ENCODE measurements at regions not wholly inside any gene's neighbourhood (a gene's known extent, or its start where the extent isn't known, plus 50 kb on each side); places are given as distances from the start of the nearest gene placed in this dataset.

DNA sequence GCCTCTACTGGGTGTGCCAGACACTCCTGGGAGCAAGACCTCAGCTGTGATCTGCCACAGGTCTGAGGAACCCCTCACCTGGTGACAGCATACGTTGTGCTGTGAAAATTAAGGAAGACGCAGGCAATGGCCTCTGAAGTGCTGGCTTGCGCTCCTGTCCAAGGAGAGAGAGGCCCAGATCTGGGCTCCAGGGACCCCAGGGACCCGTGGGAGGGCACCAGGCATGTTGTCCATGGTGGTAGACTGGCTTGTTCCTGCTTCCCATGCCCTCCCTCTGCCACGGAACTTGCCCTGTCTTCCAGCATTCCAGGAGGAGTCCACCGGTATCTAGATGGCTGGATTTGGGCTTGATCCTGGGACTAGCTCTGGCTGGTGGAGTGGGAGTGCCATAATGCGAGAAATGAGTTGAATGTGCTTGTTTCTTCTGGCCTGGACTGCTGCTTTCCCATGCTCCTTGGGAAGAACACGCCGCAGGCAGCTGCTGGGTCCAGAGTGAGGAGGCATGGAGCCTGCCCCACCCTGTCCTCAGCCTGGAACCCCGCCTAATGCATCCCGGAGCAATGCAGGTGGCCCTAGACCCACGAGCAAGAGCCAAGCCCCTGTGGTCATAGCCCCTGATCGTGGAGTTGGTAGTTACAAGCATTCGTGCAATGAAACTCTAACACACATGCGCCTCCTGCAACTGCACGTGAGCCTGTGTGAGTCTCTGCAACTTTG, 190.2 kb downstream of the TEX29 start:
- TF ChIP-seq, protein P1, sequence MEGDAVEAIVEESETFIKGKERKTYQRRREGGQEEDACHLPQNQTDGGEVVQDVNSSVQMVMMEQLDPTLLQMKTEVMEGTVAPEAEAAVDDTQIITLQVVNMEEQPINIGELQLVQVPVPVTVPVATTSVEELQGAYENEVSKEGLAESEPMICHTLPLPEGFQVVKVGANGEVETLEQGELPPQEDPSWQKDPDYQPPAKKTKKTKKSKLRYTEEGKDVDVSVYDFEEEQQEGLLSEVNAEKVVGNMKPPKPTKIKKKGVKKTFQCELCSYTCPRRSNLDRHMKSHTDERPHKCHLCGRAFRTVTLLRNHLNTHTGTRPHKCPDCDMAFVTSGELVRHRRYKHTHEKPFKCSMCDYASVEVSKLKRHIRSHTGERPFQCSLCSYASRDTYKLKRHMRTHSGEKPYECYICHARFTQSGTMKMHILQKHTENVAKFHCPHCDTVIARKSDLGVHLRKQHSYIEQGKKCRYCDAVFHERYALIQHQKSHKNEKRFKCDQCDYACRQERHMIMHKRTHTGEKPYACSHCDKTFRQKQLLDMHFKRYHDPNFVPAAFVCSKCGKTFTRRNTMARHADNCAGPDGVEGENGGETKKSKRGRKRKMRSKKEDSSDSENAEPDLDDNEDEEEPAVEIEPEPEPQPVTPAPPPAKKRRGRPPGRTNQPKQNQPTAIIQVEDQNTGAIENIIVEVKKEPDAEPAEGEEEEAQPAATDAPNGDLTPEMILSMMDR (IDR thresholded peaks at IDR 0.05), result no peak
- TF ChIP-seq POLR2AphosphoS5 (IDR thresholded peaks at IDR 0.05), result no peak

Data from sigmoid colon (tissue), 4 donors.